Fibroblast of mammary gland (primary cell): ENCODE measurements at regions not wholly inside any gene's neighbourhood (a gene's known extent, or its start where the extent isn't known, plus 50 kb on each side); places are given as distances from the start of the nearest gene placed in this dataset.

Experiments
- DNase-seq: peaks from one replicate; pipeline ENCODE4 v3.0.0-alpha.2; 2010; ENCODE audit warnings: low read depth
- H3K4me3 ChIP-seq: 2 replicates; pipeline ENCODE4 v1.5.1; 2011; ENCODE audit warnings: low read depth, mild to moderate bottlenecking, low read length, moderate library complexity; ENCODE audit not compliant: control insufficient read depth
- TF ChIP-seq, protein P1 (sequence below): conservative IDR thresholded peaks from 2 replicates; pipeline ENCODE4 v1.5.1; 2011; ENCODE audit warnings: low read depth, low read length, inconsistent platforms; ENCODE audit not compliant: control insufficient read depth, insufficient read depth

DNA sequence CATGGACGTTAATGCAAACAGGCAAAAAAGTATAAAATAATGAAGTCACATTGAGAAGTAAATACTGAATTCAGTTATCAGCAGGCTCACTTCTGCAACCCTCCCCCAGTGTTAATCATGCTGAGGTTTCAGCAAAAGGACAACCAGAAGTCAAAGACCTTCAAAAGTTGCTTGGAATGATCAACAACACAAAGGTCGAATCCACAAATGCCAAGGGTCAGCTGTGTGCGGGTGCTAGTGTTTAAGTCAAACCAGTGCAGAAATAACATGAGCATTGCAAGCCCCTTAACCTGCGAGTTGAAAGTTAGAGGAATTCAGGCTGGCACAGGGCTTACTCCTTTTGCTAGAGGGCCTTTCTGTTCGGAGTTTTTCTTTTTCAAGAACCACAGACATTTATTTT is 436.7 kb upstream of the SEL1L start:
- no peak overlapping the region for H3K4me3 ChIP-seq
- TF ChIP-seq, protein P1, sequence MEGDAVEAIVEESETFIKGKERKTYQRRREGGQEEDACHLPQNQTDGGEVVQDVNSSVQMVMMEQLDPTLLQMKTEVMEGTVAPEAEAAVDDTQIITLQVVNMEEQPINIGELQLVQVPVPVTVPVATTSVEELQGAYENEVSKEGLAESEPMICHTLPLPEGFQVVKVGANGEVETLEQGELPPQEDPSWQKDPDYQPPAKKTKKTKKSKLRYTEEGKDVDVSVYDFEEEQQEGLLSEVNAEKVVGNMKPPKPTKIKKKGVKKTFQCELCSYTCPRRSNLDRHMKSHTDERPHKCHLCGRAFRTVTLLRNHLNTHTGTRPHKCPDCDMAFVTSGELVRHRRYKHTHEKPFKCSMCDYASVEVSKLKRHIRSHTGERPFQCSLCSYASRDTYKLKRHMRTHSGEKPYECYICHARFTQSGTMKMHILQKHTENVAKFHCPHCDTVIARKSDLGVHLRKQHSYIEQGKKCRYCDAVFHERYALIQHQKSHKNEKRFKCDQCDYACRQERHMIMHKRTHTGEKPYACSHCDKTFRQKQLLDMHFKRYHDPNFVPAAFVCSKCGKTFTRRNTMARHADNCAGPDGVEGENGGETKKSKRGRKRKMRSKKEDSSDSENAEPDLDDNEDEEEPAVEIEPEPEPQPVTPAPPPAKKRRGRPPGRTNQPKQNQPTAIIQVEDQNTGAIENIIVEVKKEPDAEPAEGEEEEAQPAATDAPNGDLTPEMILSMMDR, result no peak
- DNase-seq, result no peak

DNA sequence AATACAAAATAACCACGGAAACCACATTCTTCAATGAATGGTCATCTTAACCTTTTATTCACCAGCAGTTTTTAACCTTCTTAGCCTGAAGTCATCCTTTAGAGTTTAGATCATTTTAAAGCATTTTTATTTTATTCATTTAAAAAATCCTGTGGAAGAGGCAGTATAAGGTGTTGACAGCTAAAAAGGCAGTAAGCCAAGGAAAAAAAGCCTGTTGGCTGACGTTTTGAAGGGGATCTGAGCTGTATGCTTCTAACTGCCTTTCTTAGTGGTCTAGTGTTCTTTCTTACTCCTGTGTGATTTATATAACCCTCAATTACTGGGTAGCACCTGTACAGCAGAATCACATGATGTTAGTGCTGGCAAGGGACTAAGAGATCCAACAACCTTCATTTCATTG is 438.3 kb upstream of the SEL1L start:
- DNase-seq, result no peak
- no peak overlapping the region for H3K4me3 ChIP-seq
- TF ChIP-seq, protein P1, result no peak

DNA sequence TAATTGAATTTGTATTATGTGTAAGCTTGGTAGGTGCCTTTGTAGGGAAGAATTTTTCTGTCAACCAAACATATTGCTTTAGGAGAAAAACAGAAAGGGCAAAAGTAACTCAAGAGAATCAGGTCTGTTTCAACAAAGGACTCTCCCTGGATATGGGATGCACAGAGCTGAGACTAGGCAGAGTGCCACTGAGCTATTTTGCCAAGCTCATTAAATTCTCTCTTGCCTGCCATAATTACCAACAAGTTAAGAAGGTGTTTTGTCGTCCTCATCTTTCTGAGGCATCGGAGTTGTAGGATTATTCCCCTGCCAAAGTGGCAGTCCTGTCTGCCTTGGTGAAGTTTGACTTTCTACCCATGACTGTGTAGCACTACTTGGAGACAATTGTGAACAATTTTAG is 438.9 kb upstream of the SEL1L start:
- TF ChIP-seq, protein P1, result no peak
- no peak for DNase-seq
- H3K4me3 ChIP-seq, result no peak overlapping the region

DNA sequence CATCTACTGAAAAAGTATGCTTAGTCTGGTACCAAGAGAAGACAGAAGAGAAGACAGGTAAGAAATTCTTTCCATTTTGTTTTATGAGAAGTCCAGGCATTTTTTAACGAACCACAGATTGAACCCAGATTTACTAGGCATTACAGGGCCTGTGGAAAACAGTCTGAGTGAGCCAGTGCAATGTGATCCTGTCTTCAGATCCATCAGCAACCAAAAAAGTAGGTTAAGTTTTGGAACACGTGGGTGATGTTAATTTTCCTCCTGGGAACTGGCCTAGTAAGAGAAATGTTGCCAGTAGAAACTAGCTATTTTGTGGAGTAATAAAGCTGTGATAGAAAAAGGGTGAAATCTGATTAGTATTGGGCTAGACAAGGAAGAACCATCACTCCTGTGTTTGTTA is 440.9 kb upstream of the SEL1L start:
- TF ChIP-seq, protein P1, result no peak
- no peak overlapping the region for H3K4me3 ChIP-seq
- DNase-seq, result no peak

DNA sequence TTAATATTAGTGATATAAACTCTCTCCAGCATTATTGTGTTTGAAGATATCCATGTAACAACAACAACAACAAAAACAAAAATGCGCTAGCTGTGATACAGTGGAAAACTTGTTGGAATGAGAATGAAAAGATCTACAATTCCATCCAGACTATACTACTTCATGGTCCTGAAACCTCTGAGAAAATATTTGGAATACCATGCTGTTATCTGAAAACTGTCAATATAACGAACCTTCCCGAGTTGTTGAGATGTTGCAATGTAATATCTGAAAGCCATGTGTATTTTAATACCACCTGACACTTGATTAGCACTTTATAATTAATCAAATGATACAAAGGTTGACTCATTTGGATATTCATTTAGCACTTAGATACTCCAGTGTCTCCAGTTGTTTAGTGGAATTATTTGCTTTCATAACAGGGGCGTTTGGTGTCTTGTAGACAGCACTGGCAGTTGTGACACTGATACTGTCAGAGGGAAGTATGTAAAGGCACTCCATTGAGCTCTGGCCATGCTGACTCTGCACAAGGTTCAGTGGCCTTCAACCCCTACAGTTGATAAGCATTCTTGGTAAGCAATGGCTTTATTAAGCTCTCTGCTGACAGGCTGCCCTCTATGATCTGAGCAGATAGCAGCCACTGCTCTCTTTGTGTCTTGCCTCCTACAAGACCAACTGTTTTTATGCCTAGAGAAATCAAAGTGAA is 447.1 kb upstream of the SEL1L start:
- TF ChIP-seq, protein P1, result no peak
- no peak overlapping the region for H3K4me3 ChIP-seq
- DNase-seq, result no peak

DNA sequence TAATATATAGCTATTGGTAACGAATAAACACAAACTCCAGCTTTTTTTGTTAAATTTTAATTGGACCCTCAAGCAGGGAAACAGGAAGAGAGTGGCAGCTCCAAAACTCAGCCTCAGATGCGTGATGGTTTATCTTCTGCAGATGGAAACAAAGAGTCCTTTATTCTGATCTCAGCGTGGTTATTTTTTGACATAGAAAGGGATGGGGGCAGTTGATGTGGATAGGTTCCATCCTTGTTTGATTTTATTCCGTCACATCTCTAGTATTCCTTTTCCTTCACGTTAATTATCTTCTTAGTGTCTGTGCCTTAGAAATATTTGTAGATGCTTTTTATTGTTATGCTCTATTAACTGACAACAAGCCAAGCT is 447.6 kb upstream of the SEL1L start:
- TF ChIP-seq, protein P1, result no peak

DNA sequence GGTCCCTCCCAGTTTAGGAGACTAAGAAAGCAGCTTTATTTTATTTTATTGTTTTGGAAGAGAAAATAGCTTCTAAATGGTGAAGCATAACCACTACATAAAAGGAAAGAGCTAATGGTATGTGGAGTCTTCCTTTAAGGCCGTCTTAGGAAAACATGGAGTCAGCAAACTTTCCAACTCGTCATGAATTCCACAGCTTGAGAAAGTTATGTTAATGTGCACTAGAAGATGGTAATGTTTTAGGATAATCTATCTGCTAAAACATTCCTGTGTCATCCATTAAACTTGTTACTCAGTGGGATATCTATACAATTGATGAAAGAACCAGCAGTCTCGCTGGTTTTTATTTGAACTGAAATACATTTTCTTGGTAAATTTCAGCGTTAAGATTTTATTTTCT is 448.4 kb upstream of the SEL1L start:
- DNase-seq, result no peak
- TF ChIP-seq, protein P1, result no peak

More for the DNA sequence above, 447.6 kb upstream of the SEL1L start:
- H3K4me3 ChIP-seq, result no peak overlapping the region
- DNase-seq, result no peak

More for the DNA sequence above, 448.4 kb upstream of the SEL1L start:
- H3K4me3 ChIP-seq, result no peak overlapping the region
